Natural killer cell (primary cell): ENCODE measurements at regions not wholly inside any gene's neighbourhood (a gene's known extent, or its start where the extent isn't known, plus 50 kb on each side); places are given as distances from the start of the nearest gene placed in this dataset.

Source experiments
- ATAC-seq, 3 donors: fragments of 150-1000 bp in 2 of 3; fragments of 200-7000 bp in 1 of 3; cut with Tn5 transposase; 1 replicate in 1 of 3; 2 replicates in 2 of 3; pipeline ENCODE4 v1.10.0; 2021; ENCODE audit warnings: mild to moderate bottlenecking in 2 of 3, moderate library complexity in 2 of 3
- DNase-seq, 2 donors: peaks; one replicate each; pipeline versions ENCODE4 v3.0.0 to v3.0.0-alpha.2; 2013 to 2021; ENCODE audit warnings: mixed read lengths in 1 of 2
- H3K27ac ChIP-seq: one replicate; pipeline ENCODE4 v1.5.1; 2013; ENCODE audit warnings: mild to moderate bottlenecking, low read length
- H3K27me3 ChIP-seq: one replicate; pipeline ENCODE4 v1.6.1; 2013; ENCODE audit warnings: low read length; ENCODE audit not compliant: control insufficient read depth, insufficient read depth
- H3K36me3 ChIP-seq: one replicate; pipeline ENCODE4 v1.6.1; 2013; ENCODE audit warnings: low read length; ENCODE audit not compliant: control insufficient read depth, insufficient read depth
- H3K4me1 ChIP-seq: one replicate; pipeline ENCODE4 v1.6.1; 2013; ENCODE audit warnings: low read length; ENCODE audit not compliant: control insufficient read depth, insufficient read depth
- H3K4me3 ChIP-seq: one replicate; pipeline ENCODE4 v1.5.1; 2013; ENCODE audit warnings: low read length
- H3K9me3 ChIP-seq: one replicate; pipeline ENCODE4 v1.6.1; 2013; ENCODE audit warnings: low read length; ENCODE audit not compliant: control insufficient read depth, insufficient read depth
- H3K27ac Mint-ChIP-seq, 2 donors: one replicate each; pipeline ENCODE4 v1.8.0; 2022; ENCODE audit warnings: mild to moderate bottlenecking in 2 of 2, mixed read lengths in 2 of 2, moderate library complexity in 1 of 2
- H3K27me3 Mint-ChIP-seq, 2 donors: one replicate each; pipeline ENCODE4 v1.8.0; 2022; ENCODE audit warnings: low read depth in 2 of 2, mixed read lengths in 2 of 2
- H3K36me3 Mint-ChIP-seq: one replicate; pipeline ENCODE4 v1.8.0; 2022; ENCODE audit warnings: mixed read lengths
- H3K4me1 Mint-ChIP-seq, 2 donors: one replicate each; pipeline ENCODE4 v1.8.0; 2022; ENCODE audit warnings: mixed read lengths in 2 of 2
- H3K4me3 Mint-ChIP-seq: one replicate; pipeline ENCODE4 v1.8.0; 2022; ENCODE audit warnings: mild to moderate bottlenecking, moderate library complexity, mixed read lengths
- H3K9me3 Mint-ChIP-seq, 2 donors: one replicate each; pipeline ENCODE4 v1.8.0; 2022; ENCODE audit warnings: mixed read lengths in 2 of 2
- CTCF ChIP-seq: fragments of 200-600 bp; IDR thresholded peaks from one replicate; pipeline ENCODE4 v1.8.0; 2022; ENCODE audit warnings: antibody characterized with exemption
- WGBS: methylation state at CpG from one replicate; pipeline ENCODE4 v1.1.7; 2013; ENCODE audit warnings: missing lambda C conversion rate; ENCODE audit not compliant: insufficient coverage; 5-methylcytosine and 5-hydroxymethylcytosine counted together
- intact Hi-C: fragments of 100-400 bp; cut with micrococcal nuclease; formaldehyde crosslinking; loops from one replicate; pipeline ENCODE4 v1.14.2; 2022

GRCh38 chr2:104982111-104982510, 55.8 kb upstream of the MRPS9 start:
- H3K4me3 Mint-ChIP-seq, result no peak overlapping the region
- no peak overlapping the region for H3K27ac ChIP-seq
- H3K4me1 ChIP-seq, result peaks cover 3% of the 10 kb centered on the region
- no peak for ATAC-seq
- H3K27me3 ChIP-seq, result no peaks in the 10 kb centered on the region
- no peaks in the 10 kb centered on the region for H3K9me3 ChIP-seq
- no peak for TF ChIP-seq CTCF
- H3K9me3 Mint-ChIP-seq, result peaks cover 0 to 4% of the 10 kb centered on the region in 2 donors
- H3K27me3 Mint-ChIP-seq, result peaks cover 7 to 17% of the 10 kb centered on the region in 2 donors
- no peaks in the 10 kb centered on the region for H3K36me3 Mint-ChIP-seq
- H3K4me3 ChIP-seq, result no peak overlapping the region
- 90% methylated on average over 7 of the region's 7 CpGs for WGBS
- intact Hi-C loops, result no loop called here
- peaks cover 11 to 12% of the 10 kb centered on the region in 2 donors for H3K4me1 Mint-ChIP-seq
- no peak for DNase-seq
- no peaks in the 10 kb centered on the region for H3K36me3 ChIP-seq
- no peak overlapping the region for H3K27ac Mint-ChIP-seq
